Common myeloid progenitor, CD34-positive (primary cell): ENCODE measurements at regions not wholly inside any gene's neighbourhood (a gene's known extent, or its start where the extent isn't known, plus 50 kb on each side); places are given as distances from the start of the nearest gene placed in this dataset.

Experiments used
- CTCF ChIA-PET: fragments of 350-600 bp; sonication (Branson Sonifier 250); formaldehyde crosslinking; loops from one replicate; lab custom pipeline; 2021; ENCODE audit warnings: antibody characterized with exemption; lab: Charles Lee
- POLR2A ChIA-PET: fragments of 350-600 bp; sonication (Branson Sonifier 250); formaldehyde crosslinking; loops from one replicate; lab custom pipeline; 2021; ENCODE audit warnings: antibody characterized with exemption; lab: Charles Lee
- DNase-seq, 3 donors: peaks; one replicate each; pipeline versions ENCODE4 v3.0.0 to v3.0.0-alpha.2; 2013
- H3K27ac ChIP-seq, 2 experiments: 1 replicate in 1 of 2; 2 replicates in 1 of 2; pipeline ENCODE4 v1.7.0; 2013; ENCODE audit warnings: inconsistent platforms in 2 of 2, low read length in 2 of 2, mild to moderate bottlenecking in 2 of 2, low read depth in 1 of 2, moderate library complexity in 1 of 2; ENCODE audit not compliant: severe bottlenecking in 2 of 2, insufficient read depth in 1 of 2, poor library complexity in 1 of 2
- H3K27me3 ChIP-seq, 5 experiments: replicated peaks in 2 of 5; 1 replicate in 3 of 5; 2 replicates in 2 of 5; pipeline versions ENCODE4 v1.6.1 to v1.7.0; 2013; ENCODE audit warnings: low read length in 4 of 5, mild to moderate bottlenecking in 2 of 5, moderate library complexity in 2 of 5, inconsistent platforms in 1 of 5; ENCODE audit not compliant: insufficient read depth in 5 of 5, control insufficient read depth in 4 of 5
- H3K36me3 ChIP-seq, 4 experiments: 1 replicate in 2 of 4; 2 replicates in 2 of 4; pipeline versions ENCODE4 v1.6.1 to v1.7.0; 2013; ENCODE audit warnings: low read length in 3 of 4, control low read depth in 1 of 4, mild to moderate bottlenecking in 1 of 4; ENCODE audit not compliant: control insufficient read depth in 4 of 4, insufficient read depth in 4 of 4
- H3K4me1 ChIP-seq, 4 experiments: 1 replicate in 3 of 4; 2 replicates in 1 of 4; pipeline versions ENCODE4 v1.6.1 to v1.7.1; 2013; ENCODE audit warnings: low read length in 3 of 4, mild to moderate bottlenecking in 3 of 4, control low read depth in 1 of 4, inconsistent platforms in 1 of 4, moderate library complexity in 1 of 4; ENCODE audit not compliant: control insufficient read depth in 4 of 4, insufficient read depth in 4 of 4; ENCODE audit errors: control extremely low read depth in 1 of 4
- H3K4me3 ChIP-seq, 7 experiments: 1 replicate in 4 of 7; 2 replicates in 3 of 7; pipeline versions ENCODE4 v1.5.1 to v1.7.0; 2013; ENCODE audit warnings: mild to moderate bottlenecking in 7 of 7, low read length in 6 of 7, moderate library complexity in 6 of 7, inconsistent platforms in 2 of 7, low read depth in 2 of 7, control low read depth in 1 of 7; ENCODE audit not compliant: insufficient read depth in 4 of 7, control insufficient read depth in 1 of 7; ENCODE audit errors: extremely low read depth in 1 of 7
- H3K9me3 ChIP-seq, 5 experiments: 1 replicate in 4 of 5; 2 replicates in 1 of 5; pipeline versions ENCODE4 v1.6.1 to v1.7.1; 2013; ENCODE audit warnings: low read length in 4 of 5, mild to moderate bottlenecking in 2 of 5, inconsistent platforms in 1 of 5, low read depth in 1 of 5, moderate library complexity in 1 of 5; ENCODE audit not compliant: control insufficient read depth in 4 of 5, insufficient read depth in 2 of 5; ENCODE audit errors: control extremely low read depth in 1 of 5
- WGBS: methylation state at CpG from one replicate; pipeline ENCODE4 v1.1.5; 2013; ENCODE audit not compliant: insufficient coverage; 5-methylcytosine and 5-hydroxymethylcytosine counted together

- ChIA-PET CTCF (no interaction called here), POLR2A (no interaction called here)
- no peaks in the 10 kb centered on the region for H3K9me3 ChIP-seq
- H3K36me3 ChIP-seq: no peaks in the 10 kb centered on the region
- H3K27me3 ChIP-seq: no peaks in the 10 kb centered on the region
- DNase-seq: no peak
- H3K27ac ChIP-seq: no peak overlapping the region
- H3K4me1 ChIP-seq: no peaks in the 10 kb centered on the region
- no peak overlapping the region for H3K4me3 ChIP-seq
Measured at GRCh38 chr11:38438091-38438490, 1840.1 kb upstream of the RAG2 start.

- H3K27ac ChIP-seq: no peak overlapping the region
- 92% methylated on average over 1 of the region's 3 CpGs for WGBS
- no peaks in the 10 kb centered on the region for H3K27me3 ChIP-seq
- CTCF ChIA-PET: no interaction called here
- no peak for DNase-seq
- H3K36me3 ChIP-seq: no peaks in the 10 kb centered on the region
- no peaks in the 10 kb centered on the region for H3K9me3 ChIP-seq
- no peaks in the 10 kb centered on the region for H3K4me1 ChIP-seq
- POLR2A ChIA-PET: no interaction called here
- no peak overlapping the region for H3K4me3 ChIP-seq
Measured at GRCh38 chr11:38425578-38425977, 1827.5 kb upstream of the RAG2 start.

GRCh38 chr11:38423042-38423441 is 1825.0 kb upstream of the RAG2 start:
- POLR2A ChIA-PET: no interaction called here
- Histone ChIP-seq H3K27me3 (no peaks in the 10 kb centered on the region), H3K27ac (no peak overlapping the region), H3K36me3 (no peaks in the 10 kb centered on the region), H3K4me3 (no peak overlapping the region), H3K9me3 (no peaks in the 10 kb centered on the region), H3K4me1 (no peaks in the 10 kb centered on the region)
- DNase-seq: no peak
- 75% methylated on average over 1 of the region's 2 CpGs for WGBS
- CTCF ChIA-PET: no interaction called here

GRCh38 chr11:38416141-38416540 is 1818.1 kb upstream of the RAG2 start:
- no peak overlapping the region for H3K27ac ChIP-seq
- H3K36me3 ChIP-seq: no peaks in the 10 kb centered on the region
- H3K4me1 ChIP-seq: no peaks in the 10 kb centered on the region
- no peaks in the 10 kb centered on the region for H3K27me3 ChIP-seq
- DNase-seq: no peak
- no peak overlapping the region for H3K4me3 ChIP-seq
- CTCF ChIA-PET: interaction anchor here (0.8 kb wide), 1 partner anchor 13 kb away, joined by 3 read pairs; no protein-coding TSS in a partner anchor
- POLR2A ChIA-PET: no interaction called here
- no peaks in the 10 kb centered on the region for H3K9me3 ChIP-seq
- 72% methylated on average over 3 of the region's 4 CpGs for WGBS

GRCh38 chr11:38411149-38411548 is 1813.1 kb upstream of the RAG2 start:
- no peaks in the 10 kb centered on the region for H3K27me3 ChIP-seq
- no peak overlapping the region for H3K27ac ChIP-seq
- H3K4me3 ChIP-seq: no peak overlapping the region
- DNase-seq: no peak
- POLR2A ChIA-PET: no interaction called here
- CTCF ChIA-PET: no interaction called here
- 92% methylated on average over 2 of the region's 2 CpGs for WGBS
- no peaks in the 10 kb centered on the region for H3K36me3 ChIP-seq
- H3K4me1 ChIP-seq: no peaks in the 10 kb centered on the region
- no peaks in the 10 kb centered on the region for H3K9me3 ChIP-seq

GRCh38 chr11:38402063-38402462 is 1804.0 kb upstream of the RAG2 start:
- no peak for DNase-seq
- Histone ChIP-seq H3K36me3 (no peaks in the 10 kb centered on the region), H3K4me3 (no peak overlapping the region), H3K27ac (no peak overlapping the region), H3K4me1 (no peaks in the 10 kb centered on the region), H3K9me3 (no peaks in the 10 kb centered on the region), H3K27me3 (no peaks in the 10 kb centered on the region)
- 61% methylated on average over 3 of the region's 4 CpGs for WGBS
- ChIA-PET POLR2A (no interaction called here), CTCF (no interaction called here)

GRCh38 chr11:38392176-38392575 is 1794.1 kb upstream of the RAG2 start:
- no peaks in the 10 kb centered on the region for H3K27me3 ChIP-seq
- H3K9me3 ChIP-seq: no peaks in the 10 kb centered on the region
- no peaks in the 10 kb centered on the region for H3K36me3 ChIP-seq
- no peaks in the 10 kb centered on the region for H3K4me1 ChIP-seq
- WGBS: no CpG with 5 or more reads among the region's 1 CpG
- no peak overlapping the region for H3K27ac ChIP-seq
- ChIA-PET CTCF (no interaction called here), POLR2A (no interaction called here)
- DNase-seq: no peak
- H3K4me3 ChIP-seq: no peak overlapping the region
